ENCODE measurements at regions not wholly inside any gene's neighbourhood (a gene's known extent, or its start where the extent isn't known, plus 50 kb on each side); places are given as distances from the start of the nearest gene placed in this dataset.

- TF ChIP-seq ZFP30 (CRISPR knock-in tag; IDR thresholded peaks at IDR 0.05) (no peak), SNAI2 (CRISPR knock-in tag; IDR thresholded peaks at IDR 0.05) (no peak), ZFP3 (CRISPR knock-in tag; IDR thresholded peaks at IDR 0.05) (no peak)
These were observed 83.9 kb downstream of the PCDH18 start for GRCh38 chr4:137448402-137448801.

All from SK-N-SH treated with all-trans-retinoic acid at 6 μM for 48 hours (cell line).